ENCODE measurements at regions not wholly inside any gene's neighbourhood (a gene's known extent, or its start where the extent isn't known, plus 50 kb on each side); places are given as distances from the start of the nearest gene placed in this dataset.

DNA sequence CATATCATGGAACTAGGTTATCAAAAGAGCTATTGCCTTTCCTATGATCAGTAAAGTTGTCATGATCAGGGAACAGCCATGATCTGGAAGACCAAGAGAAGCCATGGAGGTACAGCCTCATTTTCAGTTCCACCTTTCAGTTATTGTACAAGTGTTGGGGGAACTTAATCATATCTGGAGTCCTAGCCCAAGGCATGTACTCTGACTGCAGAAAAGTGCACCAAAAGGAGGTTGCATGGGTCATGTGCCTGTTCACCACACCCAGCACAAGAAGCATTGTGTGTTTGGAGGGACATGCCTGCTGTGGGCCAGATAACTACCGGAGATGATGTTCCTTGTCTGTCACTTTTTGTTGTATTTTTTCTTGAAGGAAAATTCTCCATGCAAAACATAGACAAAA is 185.8 kb upstream of the MAN1A1 start:
- Histone ChIP-seq H3K27ac (replicated peaks) (no peak overlapping the region), H3K4me3 (replicated peaks; ENCODE audit: insufficient read depth, low read length) (no peak overlapping the region), H3K27me3 (ENCODE audit: insufficient read depth, poor library complexity, severe bottlenecking) (no peaks in the 10 kb centered on the region)
- TF ChIP-seq POLR2AphosphoS5 (IDR thresholded peaks at IDR 0.05; ENCODE audit: low read depth) (no peak), GABPA (IDR thresholded peaks at IDR 0.05; ENCODE audit: low read depth) (no peak), SPI1 (IDR thresholded peaks at IDR 0.05; ENCODE audit: borderline replicate concordance, low read depth) (no peak)
- TF ChIP-seq, protein P1, sequence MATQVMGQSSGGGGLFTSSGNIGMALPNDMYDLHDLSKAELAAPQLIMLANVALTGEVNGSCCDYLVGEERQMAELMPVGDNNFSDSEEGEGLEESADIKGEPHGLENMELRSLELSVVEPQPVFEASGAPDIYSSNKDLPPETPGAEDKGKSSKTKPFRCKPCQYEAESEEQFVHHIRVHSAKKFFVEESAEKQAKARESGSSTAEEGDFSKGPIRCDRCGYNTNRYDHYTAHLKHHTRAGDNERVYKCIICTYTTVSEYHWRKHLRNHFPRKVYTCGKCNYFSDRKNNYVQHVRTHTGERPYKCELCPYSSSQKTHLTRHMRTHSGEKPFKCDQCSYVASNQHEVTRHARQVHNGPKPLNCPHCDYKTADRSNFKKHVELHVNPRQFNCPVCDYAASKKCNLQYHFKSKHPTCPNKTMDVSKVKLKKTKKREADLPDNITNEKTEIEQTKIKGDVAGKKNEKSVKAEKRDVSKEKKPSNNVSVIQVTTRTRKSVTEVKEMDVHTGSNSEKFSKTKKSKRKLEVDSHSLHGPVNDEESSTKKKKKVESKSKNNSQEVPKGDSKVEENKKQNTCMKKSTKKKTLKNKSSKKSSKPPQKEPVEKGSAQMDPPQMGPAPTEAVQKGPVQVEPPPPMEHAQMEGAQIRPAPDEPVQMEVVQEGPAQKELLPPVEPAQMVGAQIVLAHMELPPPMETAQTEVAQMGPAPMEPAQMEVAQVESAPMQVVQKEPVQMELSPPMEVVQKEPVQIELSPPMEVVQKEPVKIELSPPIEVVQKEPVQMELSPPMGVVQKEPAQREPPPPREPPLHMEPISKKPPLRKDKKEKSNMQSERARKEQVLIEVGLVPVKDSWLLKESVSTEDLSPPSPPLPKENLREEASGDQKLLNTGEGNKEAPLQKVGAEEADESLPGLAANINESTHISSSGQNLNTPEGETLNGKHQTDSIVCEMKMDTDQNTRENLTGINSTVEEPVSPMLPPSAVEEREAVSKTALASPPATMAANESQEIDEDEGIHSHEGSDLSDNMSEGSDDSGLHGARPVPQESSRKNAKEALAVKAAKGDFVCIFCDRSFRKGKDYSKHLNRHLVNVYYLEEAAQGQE (IDR thresholded peaks at IDR 0.05; ENCODE audit: insufficient replicate concordance, low read depth): no peak
- TF ChIP-seq, protein P2, sequence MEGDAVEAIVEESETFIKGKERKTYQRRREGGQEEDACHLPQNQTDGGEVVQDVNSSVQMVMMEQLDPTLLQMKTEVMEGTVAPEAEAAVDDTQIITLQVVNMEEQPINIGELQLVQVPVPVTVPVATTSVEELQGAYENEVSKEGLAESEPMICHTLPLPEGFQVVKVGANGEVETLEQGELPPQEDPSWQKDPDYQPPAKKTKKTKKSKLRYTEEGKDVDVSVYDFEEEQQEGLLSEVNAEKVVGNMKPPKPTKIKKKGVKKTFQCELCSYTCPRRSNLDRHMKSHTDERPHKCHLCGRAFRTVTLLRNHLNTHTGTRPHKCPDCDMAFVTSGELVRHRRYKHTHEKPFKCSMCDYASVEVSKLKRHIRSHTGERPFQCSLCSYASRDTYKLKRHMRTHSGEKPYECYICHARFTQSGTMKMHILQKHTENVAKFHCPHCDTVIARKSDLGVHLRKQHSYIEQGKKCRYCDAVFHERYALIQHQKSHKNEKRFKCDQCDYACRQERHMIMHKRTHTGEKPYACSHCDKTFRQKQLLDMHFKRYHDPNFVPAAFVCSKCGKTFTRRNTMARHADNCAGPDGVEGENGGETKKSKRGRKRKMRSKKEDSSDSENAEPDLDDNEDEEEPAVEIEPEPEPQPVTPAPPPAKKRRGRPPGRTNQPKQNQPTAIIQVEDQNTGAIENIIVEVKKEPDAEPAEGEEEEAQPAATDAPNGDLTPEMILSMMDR (IDR thresholded peaks at IDR 0.05; ENCODE audit: insufficient read depth, low read length): no peak
- DNase-seq (ENCODE audit: low read depth in 1 of 2, low spot score in 1 of 2): no peak

DNA sequence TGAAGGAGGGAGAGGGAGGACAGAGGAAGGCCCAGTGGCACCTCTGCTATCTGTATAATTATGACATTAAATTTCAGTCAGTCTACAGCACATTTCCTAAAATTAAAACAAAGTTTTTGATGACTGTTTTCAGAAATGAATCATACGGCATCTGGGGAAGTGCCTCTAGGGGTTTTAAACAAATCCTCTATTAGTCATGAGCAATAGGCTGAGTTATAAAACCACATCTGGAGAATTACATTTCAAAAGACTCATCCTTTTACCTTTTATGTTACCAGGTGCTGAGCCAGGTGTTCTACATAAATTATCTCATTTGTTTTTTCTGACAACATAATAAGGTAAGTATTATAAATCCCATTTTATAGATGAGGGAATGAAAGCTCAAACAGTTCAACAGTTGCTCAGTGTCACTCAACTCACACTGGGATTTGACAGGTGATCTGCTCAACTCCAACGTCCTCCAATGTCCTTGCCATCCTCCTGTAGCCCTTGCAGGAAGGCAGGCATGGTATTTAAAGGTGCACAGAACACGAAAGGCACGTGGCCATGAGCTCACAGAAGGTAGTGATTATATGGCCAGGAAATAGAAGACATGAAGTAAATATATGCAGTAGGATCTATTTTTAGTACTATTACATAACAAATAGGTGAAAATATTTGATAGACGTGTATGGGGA is 184.2 kb upstream of the MAN1A1 start:
- TF ChIP-seq, protein P2 (IDR thresholded peaks at IDR 0.05; ENCODE audit: insufficient read depth, low read length): no peak
- no peak for TF ChIP-seq SPI1 (IDR thresholded peaks at IDR 0.05; ENCODE audit: borderline replicate concordance, low read depth)
- TF ChIP-seq, protein P1 (IDR thresholded peaks at IDR 0.05; ENCODE audit: insufficient replicate concordance, low read depth): no peak
- no peak for TF ChIP-seq GABPA (IDR thresholded peaks at IDR 0.05; ENCODE audit: low read depth)
- no peak for TF ChIP-seq POLR2AphosphoS5 (IDR thresholded peaks at IDR 0.05; ENCODE audit: low read depth)
- DNase-seq (ENCODE audit: low read depth in 1 of 2, low spot score in 1 of 2): no peak
- H3K27ac ChIP-seq (replicated peaks): no peak overlapping the region
- H3K27me3 ChIP-seq (ENCODE audit: insufficient read depth, poor library complexity, severe bottlenecking): no peaks in the 10 kb centered on the region
- no peak overlapping the region for H3K4me3 ChIP-seq (replicated peaks; ENCODE audit: insufficient read depth, low read length)

DNA sequence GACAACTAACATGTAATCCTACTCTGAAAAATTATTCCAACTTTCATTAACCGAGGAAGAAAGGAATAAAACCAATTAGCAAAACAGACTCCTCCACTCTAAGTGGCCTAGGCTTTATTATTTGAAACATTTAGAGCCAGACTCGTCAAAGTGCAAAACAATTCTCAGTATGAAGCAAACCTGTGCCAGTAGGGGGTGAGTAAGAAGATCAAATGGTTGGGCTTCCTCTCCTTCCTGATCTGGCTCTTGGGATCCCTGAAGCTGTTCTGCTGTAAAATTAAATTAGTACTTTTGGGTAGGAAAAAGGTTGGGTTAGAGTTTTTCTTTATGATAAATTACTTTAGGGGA is 177.6 kb upstream of the MAN1A1 start:
- H3K27me3 ChIP-seq (ENCODE audit: insufficient read depth, poor library complexity, severe bottlenecking): no peaks in the 10 kb centered on the region
- H3K4me3 ChIP-seq (replicated peaks; ENCODE audit: insufficient read depth, low read length): no peak overlapping the region
- no peak overlapping the region for H3K27ac ChIP-seq (replicated peaks)
- no peak for DNase-seq (ENCODE audit: low read depth in 1 of 2, low spot score in 1 of 2)
- TF ChIP-seq, protein P1 (IDR thresholded peaks at IDR 0.05; ENCODE audit: insufficient replicate concordance, low read depth): no peak
- TF ChIP-seq GABPA (IDR thresholded peaks at IDR 0.05; ENCODE audit: low read depth) (no peak), POLR2AphosphoS5 (IDR thresholded peaks at IDR 0.05; ENCODE audit: low read depth) (no peak), SPI1 (IDR thresholded peaks at IDR 0.05; ENCODE audit: borderline replicate concordance, low read depth) (no peak)
- TF ChIP-seq, protein P2 (IDR thresholded peaks at IDR 0.05; ENCODE audit: insufficient read depth, low read length): no peak

Measured in HL-60 (cell line).